ENCODE measurements at regions not wholly inside any gene's neighbourhood (a gene's known extent, or its start where the extent isn't known, plus 50 kb on each side); places are given as distances from the start of the nearest gene placed in this dataset.

- no peak for TF ChIP-seq CTCF (IDR thresholded peaks at IDR 0.05)
- no peaks in the 10 kb centered on the region for H3K9me3 Mint-ChIP-seq
- DNase-seq, result no peak
- no peak overlapping the region for H3K27ac Mint-ChIP-seq
- H3K4me3 Mint-ChIP-seq, result no peak overlapping the region
- H3K27me3 Mint-ChIP-seq (ENCODE audit: low read depth, poor library complexity), result no peaks in the 10 kb centered on the region
- no peaks in the 10 kb centered on the region for H3K36me3 Mint-ChIP-seq (ENCODE audit: low read depth)
- peaks cover 5% of the 10 kb centered on the region for H3K4me1 Mint-ChIP-seq
These were observed 50.5 kb upstream of the PUDP start for GRCh38 chrX:7198499-7198898.

Data from nephron progenitor cell (in vitro differentiated cells).